WTC11 (cell line): ENCODE measurements at regions not wholly inside any gene's neighbourhood (a gene's known extent, or its start where the extent isn't known, plus 50 kb on each side); places are given as distances from the start of the nearest gene placed in this dataset.

Source experiments
- ELF4 ChIP-seq: sonication (generic); formaldehyde crosslinking; IDR thresholded peaks from 2 replicates; pipeline ENCODE4 v1.8.1; 2022; ENCODE audit warnings: low read depth, mild to moderate bottlenecking, moderate library complexity, missing genetic modification reagents
- JUN ChIP-seq: sonication (generic); formaldehyde crosslinking; IDR thresholded peaks from 2 replicates; pipeline ENCODE4 v1.8.0; 2023; ENCODE audit warnings: mild to moderate bottlenecking, missing genetic modification reagents
- NFYB ChIP-seq: sonication (generic); formaldehyde crosslinking; conservative IDR thresholded peaks from 2 replicates; pipeline ENCODE4 v1.8.0; 2022; ENCODE audit warnings: low read depth, missing genetic modification reagents
- SP1 ChIP-seq: sonication (generic); formaldehyde crosslinking; conservative IDR thresholded peaks from 2 replicates; pipeline ENCODE4 v1.8.1; 2022; ENCODE audit warnings: missing genetic modification reagents
- TF ChIP-seq, protein P1 (sequence below): fragments of 200-600 bp; IDR thresholded peaks from 2 replicates; pipeline ENCODE4 v1.8.0; 2022; ENCODE audit warnings: antibody characterized with exemption
- TF ChIP-seq, protein P2 (sequence below): sonication (generic); formaldehyde crosslinking; conservative IDR thresholded peaks from 2 replicates; pipeline ENCODE4 v1.8.1; 2022; ENCODE audit warnings: mild to moderate bottlenecking, missing genetic modification reagents
- TF ChIP-seq, protein P3 (sequence below): sonication (generic); formaldehyde crosslinking; IDR thresholded peaks from 2 replicates; pipeline ENCODE4 v1.8.1; 2022; ENCODE audit warnings: low read depth, mild to moderate bottlenecking, moderate library complexity, missing genetic modification reagents, borderline replicate concordance

DNA sequence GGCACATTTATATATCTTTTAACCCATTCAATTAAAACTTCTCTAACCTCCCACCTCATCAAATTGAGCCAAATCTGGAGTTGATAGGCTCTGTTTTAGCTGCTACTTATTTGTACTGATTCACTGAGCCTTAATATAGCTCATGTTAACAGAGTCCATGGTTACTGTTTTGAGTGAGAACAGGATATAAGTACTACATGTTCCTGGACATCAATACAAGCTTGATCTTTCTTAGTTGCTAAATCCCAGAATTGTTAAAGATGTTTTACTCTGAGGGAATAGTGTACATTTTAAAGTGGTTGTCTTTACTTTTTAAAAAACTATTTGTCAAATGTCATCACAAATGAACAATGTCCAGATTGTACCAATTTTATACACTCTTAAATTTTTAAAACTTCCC is 157.7 kb downstream of the RPRM start:
- TF ChIP-seq, protein P1, sequence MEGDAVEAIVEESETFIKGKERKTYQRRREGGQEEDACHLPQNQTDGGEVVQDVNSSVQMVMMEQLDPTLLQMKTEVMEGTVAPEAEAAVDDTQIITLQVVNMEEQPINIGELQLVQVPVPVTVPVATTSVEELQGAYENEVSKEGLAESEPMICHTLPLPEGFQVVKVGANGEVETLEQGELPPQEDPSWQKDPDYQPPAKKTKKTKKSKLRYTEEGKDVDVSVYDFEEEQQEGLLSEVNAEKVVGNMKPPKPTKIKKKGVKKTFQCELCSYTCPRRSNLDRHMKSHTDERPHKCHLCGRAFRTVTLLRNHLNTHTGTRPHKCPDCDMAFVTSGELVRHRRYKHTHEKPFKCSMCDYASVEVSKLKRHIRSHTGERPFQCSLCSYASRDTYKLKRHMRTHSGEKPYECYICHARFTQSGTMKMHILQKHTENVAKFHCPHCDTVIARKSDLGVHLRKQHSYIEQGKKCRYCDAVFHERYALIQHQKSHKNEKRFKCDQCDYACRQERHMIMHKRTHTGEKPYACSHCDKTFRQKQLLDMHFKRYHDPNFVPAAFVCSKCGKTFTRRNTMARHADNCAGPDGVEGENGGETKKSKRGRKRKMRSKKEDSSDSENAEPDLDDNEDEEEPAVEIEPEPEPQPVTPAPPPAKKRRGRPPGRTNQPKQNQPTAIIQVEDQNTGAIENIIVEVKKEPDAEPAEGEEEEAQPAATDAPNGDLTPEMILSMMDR: no peak
- no peak for TF ChIP-seq SP1 (CRISPR knock-in tag)
- no peak for TF ChIP-seq ELF4 (CRISPR knock-in tag)
- no peak for TF ChIP-seq NFYB
- TF ChIP-seq, protein P2, sequence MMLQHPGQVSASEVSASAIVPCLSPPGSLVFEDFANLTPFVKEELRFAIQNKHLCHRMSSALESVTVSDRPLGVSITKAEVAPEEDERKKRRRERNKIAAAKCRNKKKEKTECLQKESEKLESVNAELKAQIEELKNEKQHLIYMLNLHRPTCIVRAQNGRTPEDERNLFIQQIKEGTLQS (CRISPR knock-in tag): no peak
- TF ChIP-seq, protein P3, sequence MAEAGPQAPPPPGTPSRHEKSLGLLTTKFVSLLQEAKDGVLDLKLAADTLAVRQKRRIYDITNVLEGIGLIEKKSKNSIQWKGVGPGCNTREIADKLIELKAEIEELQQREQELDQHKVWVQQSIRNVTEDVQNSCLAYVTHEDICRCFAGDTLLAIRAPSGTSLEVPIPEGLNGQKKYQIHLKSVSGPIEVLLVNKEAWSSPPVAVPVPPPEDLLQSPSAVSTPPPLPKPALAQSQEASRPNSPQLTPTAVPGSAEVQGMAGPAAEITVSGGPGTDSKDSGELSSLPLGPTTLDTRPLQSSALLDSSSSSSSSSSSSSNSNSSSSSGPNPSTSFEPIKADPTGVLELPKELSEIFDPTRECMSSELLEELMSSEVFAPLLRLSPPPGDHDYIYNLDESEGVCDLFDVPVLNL (CRISPR knock-in tag): no peak
- no peak for TF ChIP-seq JUN (CRISPR knock-in tag)
